ENCODE measurements at regions not wholly inside any gene's neighbourhood (a gene's known extent, or its start where the extent isn't known, plus 50 kb on each side); places are given as distances from the start of the nearest gene placed in this dataset.

- TF ChIP-seq CTCF (IDR thresholded peaks at IDR 0.05; ENCODE audit: extremely low read depth in 1 of 2, insufficient read depth in 1 of 2, low read depth in 1 of 2, low read length in 2 of 2) (no peak), POLR2AphosphoS5 (IDR thresholded peaks at IDR 0.05; ENCODE audit: insufficient read depth, low read depth, low read length) (no peak), EZH2 (IDR thresholded peaks at IDR 0.05; ENCODE audit: borderline replicate concordance, low read depth, low read length, severe bottlenecking) (no peak)
Measured at GRCh38 chr4:155077452-155078229, 130.8 kb upstream of the NPY2R start.
